Caco-2 (cell line): ENCODE measurements at regions not wholly inside any gene's neighbourhood (a gene's known extent, or its start where the extent isn't known, plus 50 kb on each side); places are given as distances from the start of the nearest gene placed in this dataset.

ENCODE experiments used
- BruUV-seq: library from RNA; stranded (reverse); fragments of 400-500 nt; replicated peaks from 2 replicates; lab custom pipeline; 2021; lab: Mats Ljungman, UMichigan
- CTCF ChIA-PET: fragments of 300-600 bp; sonication (Branson Sonifier 250); formaldehyde crosslinking; loops from one replicate; lab custom pipeline; 2022; ENCODE audit warnings: antibody characterized with exemption; lab: Charles Lee
- POLR2A ChIA-PET: fragments of 300-600 bp; sonication (Branson Sonifier 250); formaldehyde crosslinking; loops from one replicate; lab custom pipeline; 2022; ENCODE audit warnings: antibody characterized with exemption; lab: Charles Lee
- DNase-seq, 2 experiments: peaks; one replicate each; pipeline versions ENCODE4 v3.0.0 to v3.0.0-alpha.2; 2020 to 2022
- H3K27me3 ChIP-seq: replicated peaks from 2 replicates; pipeline ENCODE4 v1.6.0; 2011; ENCODE audit warnings: low read length; ENCODE audit not compliant: control insufficient read depth, insufficient read depth
- H3K36me3 ChIP-seq: 2 replicates; pipeline ENCODE4 v1.5.1; 2011; ENCODE audit warnings: low read length; ENCODE audit not compliant: control insufficient read depth, insufficient read depth
- H3K4me1 ChIP-seq: fragments of 250-450 bp; sonication (Bioruptor Pico); 2 replicates; pipeline ENCODE4 v1.5.1; 2020; ENCODE audit warnings: mild to moderate bottlenecking
- H3K4me3 ChIP-seq: 2 replicates; pipeline ENCODE4 v1.5.1; 2011; ENCODE audit warnings: low read depth, mild to moderate bottlenecking, control low read depth, low read length
- H3K9me3 ChIP-seq: fragments of 250-450 bp; sonication (Bioruptor Pico); 2 replicates; pipeline ENCODE4 v1.5.1; 2020; ENCODE audit warnings: mild to moderate bottlenecking, moderate library complexity
- H3K27ac Mint-ChIP-seq: one replicate; pipeline ENCODE4 v1.8.0; 2022; ENCODE audit warnings: mixed read lengths; ENCODE audit not compliant: unreplicated experiment
- H3K27me3 Mint-ChIP-seq: one replicate; pipeline ENCODE4 v1.8.0; 2022; ENCODE audit warnings: mixed read lengths; ENCODE audit not compliant: insufficient read depth, unreplicated experiment
- H3K36me3 Mint-ChIP-seq: one replicate; pipeline ENCODE4 v1.8.0; 2022; ENCODE audit warnings: mild to moderate bottlenecking, mixed read lengths; ENCODE audit not compliant: insufficient read depth, unreplicated experiment
- H3K4me1 Mint-ChIP-seq: one replicate; pipeline ENCODE4 v1.8.0; 2022; ENCODE audit warnings: low read depth, mixed read lengths; ENCODE audit not compliant: unreplicated experiment
- H3K4me3 Mint-ChIP-seq: one replicate; pipeline ENCODE4 v1.8.0; 2022; ENCODE audit warnings: mild to moderate bottlenecking, moderate library complexity, mixed read lengths; ENCODE audit not compliant: unreplicated experiment
- H3K9me3 Mint-ChIP-seq: one replicate; pipeline ENCODE4 v1.8.0; 2022; ENCODE audit warnings: mixed read lengths; ENCODE audit not compliant: unreplicated experiment
- CTCF ChIP-seq, 2 experiments: fragments of 200-600 bp in 1 of 2; IDR thresholded peaks; 1 replicate in 1 of 2; 2 replicates in 1 of 2; pipeline versions ENCODE4 v1.5.1 to v1.8.0; 2011 to 2022; ENCODE audit warnings: antibody characterized with exemption in 1 of 2, control low read depth in 1 of 2, inconsistent platforms in 1 of 2, low read depth in 1 of 2, low read length in 1 of 2, mild to moderate bottlenecking in 1 of 2, moderate library complexity in 1 of 2; ENCODE audit not compliant: insufficient read depth in 1 of 2, severe bottlenecking in 1 of 2, unreplicated experiment in 1 of 2
- intact Hi-C: fragments of 100-400 bp; cut with micrococcal nuclease; formaldehyde crosslinking; loops from one replicate; pipeline ENCODE4 v1.10.0; 2022; ENCODE audit not compliant: unreplicated experiment

GRCh38 chr2:16334886-16335603, 330.6 kb downstream of the CYRIA start:
- ChIA-PET POLR2A (no interaction called here), CTCF (no interaction called here)
- no TSS peak for BruUV-seq
- TF ChIP-seq CTCF (IDR thresholded peaks at IDR 0.05; ENCODE audit: insufficient read depth in 1 of 2, low read depth in 1 of 2, low read length in 1 of 2, severe bottlenecking in 1 of 2, unreplicated experiment in 1 of 2): no peak
- no peaks in the 10 kb centered on the region; the same call in 1 of the 2 replicates for H3K9me3 ChIP-seq
- H3K27me3 ChIP-seq: no peaks in the 10 kb centered on the region
- Mint-ChIP-seq H3K27me3 (no peaks in the 10 kb centered on the region), H3K4me1 (peaks cover 51% of the 10 kb centered on the region), H3K9me3 (peaks cover 29% of the 10 kb centered on the region), H3K4me3 (no peak overlapping the region), H3K27ac (no peak overlapping the region), H3K36me3 (peaks cover 5% of the 10 kb centered on the region)
- peaks cover 29% of the 10 kb centered on the region for H3K4me1 ChIP-seq
- H3K4me3 ChIP-seq: no peak overlapping the region
- intact Hi-C loops: loop anchor here (5.0 kb wide), 1 partner anchor 233 kb away; no protein-coding TSS in a partner anchor
- no peaks in the 10 kb centered on the region for H3K36me3 ChIP-seq
- no peak for DNase-seq

DNA sequence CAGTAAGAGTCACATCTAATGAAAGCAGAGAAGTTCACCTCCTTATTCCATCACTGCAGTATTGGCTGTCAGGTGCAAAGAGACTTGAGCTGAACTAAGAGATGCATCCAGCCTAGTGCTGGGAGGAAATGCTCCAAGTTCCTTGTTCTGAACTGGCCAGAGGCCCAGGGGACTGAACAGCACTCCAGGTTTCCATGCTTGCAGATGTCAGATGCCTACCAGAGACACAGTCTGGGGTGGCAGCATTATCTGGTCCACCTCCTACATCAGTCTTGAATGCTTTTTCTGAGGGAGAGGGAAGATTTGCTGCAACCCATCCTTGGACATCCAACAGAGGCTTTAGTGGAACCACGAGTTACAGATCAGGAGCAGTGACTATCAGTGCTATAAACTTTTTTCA, 331.3 kb downstream of the CYRIA start:
- no peak for TF ChIP-seq CTCF (IDR thresholded peaks at IDR 0.05; ENCODE audit: insufficient read depth in 1 of 2, low read depth in 1 of 2, low read length in 1 of 2, severe bottlenecking in 1 of 2, unreplicated experiment in 1 of 2)
- H3K36me3 ChIP-seq: no peaks in the 10 kb centered on the region
- no peak overlapping the region for H3K4me3 Mint-ChIP-seq
- intact Hi-C loops: loop anchor here (5.0 kb wide), 1 partner anchor 232 kb away; no protein-coding TSS in a partner anchor
- H3K27me3 Mint-ChIP-seq: no peaks in the 10 kb centered on the region
- no peaks in the 10 kb centered on the region for H3K27me3 ChIP-seq
- H3K4me3 ChIP-seq: no peak overlapping the region
- H3K9me3 Mint-ChIP-seq: peaks cover 22% of the 10 kb centered on the region
- H3K27ac Mint-ChIP-seq: no peak overlapping the region
- POLR2A ChIA-PET: no interaction called here
- CTCF ChIA-PET: no interaction called here
- peaks cover 58% of the 10 kb centered on the region for H3K4me1 Mint-ChIP-seq
- no TSS peak for BruUV-seq
- peaks cover 9% of the 10 kb centered on the region for H3K36me3 Mint-ChIP-seq
- DNase-seq: no peak
- H3K9me3 ChIP-seq: no peaks in the 10 kb centered on the region; the same call in 1 of the 2 replicates
- peaks cover 35% of the 10 kb centered on the region for H3K4me1 ChIP-seq

GRCh38 chr2:16333681-16334080, 332.0 kb downstream of the CYRIA start:
- H3K4me3 Mint-ChIP-seq: no peak overlapping the region
- CTCF ChIA-PET: no interaction called here

More at GRCh38 chr2:16333681-16334080, 332.0 kb downstream of the CYRIA start:
- H3K27ac Mint-ChIP-seq: no peak overlapping the region
- TF ChIP-seq CTCF (IDR thresholded peaks at IDR 0.05; ENCODE audit: insufficient read depth in 1 of 2, low read depth in 1 of 2, low read length in 1 of 2, severe bottlenecking in 1 of 2, unreplicated experiment in 1 of 2): no peak
- H3K36me3 Mint-ChIP-seq: peaks cover 15% of the 10 kb centered on the region
- no peaks in the 10 kb centered on the region for H3K27me3 Mint-ChIP-seq
- no TSS peak for BruUV-seq
- H3K4me3 ChIP-seq: no peak overlapping the region
- peaks cover 22% of the 10 kb centered on the region for H3K9me3 Mint-ChIP-seq
- no peaks in the 10 kb centered on the region for H3K36me3 ChIP-seq
- DNase-seq: no peak
- POLR2A ChIA-PET: no interaction called here
- intact Hi-C loops: loop anchor here (5.0 kb wide), 1 partner anchor 231 kb away; no protein-coding TSS in a partner anchor
- H3K4me1 ChIP-seq: peaks cover 42% of the 10 kb centered on the region
- H3K4me1 Mint-ChIP-seq: peaks cover 65% of the 10 kb centered on the region
- no peaks in the 10 kb centered on the region for H3K27me3 ChIP-seq
- H3K9me3 ChIP-seq: no peaks in the 10 kb centered on the region; the same call in 1 of the 2 replicates
